Endodermal cell (in vitro differentiated cells): ENCODE measurements at regions not wholly inside any gene's neighbourhood (a gene's known extent, or its start where the extent isn't known, plus 50 kb on each side); places are given as distances from the start of the nearest gene placed in this dataset.
A peak's percentile ranks its signal among the peaks of the same experiment; 100 is the strongest.

ENCODE experiments used
- DNase-seq: peaks from one replicate; pipeline ENCODE4 v3.0.0-alpha.2; 2017
- H3K27ac ChIP-seq: 2 replicates; pipeline ENCODE4 v1.5.1; 2013; ENCODE audit warnings: mild to moderate bottlenecking, low read depth, low read length, moderate library complexity
- H3K27me3 ChIP-seq: 2 replicates; pipeline ENCODE4 v1.6.1; 2013; ENCODE audit warnings: mild to moderate bottlenecking, low read length, moderate library complexity; ENCODE audit not compliant: insufficient read depth, control insufficient read depth, poor library complexity, severe bottlenecking
- H3K36me3 ChIP-seq: 2 replicates; pipeline ENCODE4 v1.7.0; 2013; ENCODE audit warnings: mild to moderate bottlenecking, low read length, moderate library complexity; ENCODE audit not compliant: control insufficient read depth, insufficient read depth
- H3K4me1 ChIP-seq: one replicate; pipeline ENCODE4 v1.7.0; 2013; ENCODE audit warnings: low read length; ENCODE audit not compliant: control insufficient read depth, insufficient read depth
- H3K4me3 ChIP-seq: 2 replicates; pipeline ENCODE4 v1.5.1; 2013; ENCODE audit warnings: mild to moderate bottlenecking, low read length, moderate library complexity
- H3K9ac ChIP-seq: 2 replicates; pipeline ENCODE4 v1.6.1; 2013; ENCODE audit warnings: mild to moderate bottlenecking, low read length, moderate library complexity; ENCODE audit not compliant: poor library complexity, severe bottlenecking; ENCODE audit errors: extremely low read depth
- H3K9me3 ChIP-seq: 2 replicates; pipeline ENCODE4 v1.6.1; 2013; ENCODE audit warnings: mild to moderate bottlenecking, low read length, moderate library complexity; ENCODE audit not compliant: control insufficient read depth
- H3K27ac Mint-ChIP-seq: 2 replicates; pipeline ENCODE4 v1.8.0; 2020; ENCODE audit warnings: mixed read lengths
- H3K27me3 Mint-ChIP-seq: 2 replicates; pipeline ENCODE4 v1.8.0; 2021; ENCODE audit warnings: mild to moderate bottlenecking, mixed read lengths; ENCODE audit not compliant: insufficient read depth
- H3K36me3 Mint-ChIP-seq: 2 replicates; pipeline ENCODE4 v1.8.0; 2020; ENCODE audit warnings: low read depth, mixed read lengths
- H3K4me1 Mint-ChIP-seq: 2 replicates; pipeline ENCODE4 v1.8.0; 2020; ENCODE audit warnings: mixed read lengths
- H3K4me3 Mint-ChIP-seq: 2 replicates; pipeline ENCODE4 v1.8.0; 2020; ENCODE audit warnings: mild to moderate bottlenecking, moderate library complexity, mixed read lengths
- H3K9me3 Mint-ChIP-seq: 2 replicates; pipeline ENCODE4 v1.8.0; 2020; ENCODE audit warnings: mild to moderate bottlenecking, mixed read lengths
- CTCF ChIP-seq: fragments of 200-600 bp; sonication (generic); conservative IDR thresholded peaks from 2 replicates; pipeline ENCODE4 v1.5.0; 2021; ENCODE audit warnings: antibody characterized with exemption, mild to moderate bottlenecking
- WGBS, 2 experiments: methylation state at CpG; one replicate each; pipeline versions ENCODE4 v1.1.5 to v1.1.7; 2013; ENCODE audit warnings: missing lambda C conversion rate in 2 of 2, mixed read lengths in 1 of 2; ENCODE audit not compliant: insufficient coverage in 1 of 2, insufficient read length in 1 of 2; 5-methylcytosine and 5-hydroxymethylcytosine counted together

- Mint-ChIP-seq H3K27ac (no peak overlapping the region), H3K27me3 (peaks cover 22% of the 10 kb centered on the region), H3K36me3 (no peaks in the 10 kb centered on the region), H3K9me3 (no peaks in the 10 kb centered on the region), H3K4me3 (no peak overlapping the region), H3K4me1 (peaks cover 36% of the 10 kb centered on the region)
- peak; percentile 71 for TF ChIP-seq CTCF
- no peaks in the 10 kb centered on the region for H3K36me3 ChIP-seq
- peaks cover 16% of the 10 kb centered on the region for H3K4me1 ChIP-seq
- WGBS, 2 experiments, result 86 to 100% methylated on average over 1 to 3 of the region's 3 CpGs
- no peak overlapping the region for H3K9ac ChIP-seq
- H3K27me3 ChIP-seq, result peaks cover 30% of the 10 kb centered on the region
- no peak overlapping the region for H3K27ac ChIP-seq
- H3K9me3 ChIP-seq, result peaks cover 6% of the 10 kb centered on the region
- DNase-seq, result peak; percentile 59
- H3K4me3 ChIP-seq, result no peak overlapping the region
These were observed 94.3 kb upstream of the SORCS3 start for GRCh38 chr10:104546756-104547155.

- DNase-seq, result peak; percentile 81
- no peak for TF ChIP-seq CTCF
- H3K9me3 Mint-ChIP-seq, result no peaks in the 10 kb centered on the region
- peaks cover 28% of the 10 kb centered on the region for H3K4me1 Mint-ChIP-seq
- H3K4me3 ChIP-seq, result no peak overlapping the region
- no peak overlapping the region for H3K9ac ChIP-seq
- H3K4me3 Mint-ChIP-seq, result no peak overlapping the region
- H3K9me3 ChIP-seq, result peaks cover 6% of the 10 kb centered on the region
- WGBS, 2 experiments, result 82 to 83% methylated on average over 2 of the region's 2 CpGs
- H3K36me3 Mint-ChIP-seq, result no peaks in the 10 kb centered on the region
- H3K27ac Mint-ChIP-seq, result no peak overlapping the region
- H3K36me3 ChIP-seq, result no peaks in the 10 kb centered on the region
- H3K27ac ChIP-seq, result no peak overlapping the region
- H3K27me3 ChIP-seq, result peaks cover 32% of the 10 kb centered on the region
- peaks cover 4% of the 10 kb centered on the region for H3K4me1 ChIP-seq
- peaks cover 22% of the 10 kb centered on the region for H3K27me3 Mint-ChIP-seq
These were observed 93.0 kb upstream of the SORCS3 start for GRCh38 chr10:104548090-104548489.

- Histone ChIP-seq H3K4me1 (no peaks in the 10 kb centered on the region), H3K36me3 (no peaks in the 10 kb centered on the region), H3K9me3 (no peaks in the 10 kb centered on the region), H3K27ac (no peak overlapping the region), H3K27me3 (peaks cover 6% of the 10 kb centered on the region), H3K9ac (no peak overlapping the region), H3K4me3 (no peak overlapping the region)
- Mint-ChIP-seq H3K27ac (no peak overlapping the region), H3K36me3 (no peaks in the 10 kb centered on the region), H3K4me1 (no peaks in the 10 kb centered on the region), H3K4me3 (no peak overlapping the region), H3K27me3 (peaks cover 15% of the 10 kb centered on the region), H3K9me3 (no peaks in the 10 kb centered on the region)
- DNase-seq, result peak; percentile 22
- no peak for TF ChIP-seq CTCF
- WGBS, 2 experiments, result 90% methylated on average over 1 to 2 of the region's 2 CpGs
These were observed 84.3 kb upstream of the SORCS3 start for GRCh38 chr10:104556831-104557230.
